Activated B cell treated with CpG ODN at 0.5 μM for 24 hours (primary cell): ENCODE measurements at regions not wholly inside any gene's neighbourhood (a gene's known extent, or its start where the extent isn't known, plus 50 kb on each side); places are given as distances from the start of the nearest gene placed in this dataset.
"Not testable (repeated sequence)": the region's sequence is repeated elsewhere in the genome, so short reads cannot be mapped to it uniquely, and the experiment has no call there.

Experiments
- ATAC-seq: fragments of 200-7000 bp; cut with Tn5 transposase; one replicate; pipeline ENCODE4 v1.10.0; 2021; ENCODE audit warnings: low read depth, mild to moderate bottlenecking, moderate library complexity
- CTCF ChIA-PET: fragments of 350-600 bp; sonication (Branson Sonifier 250); formaldehyde crosslinking; loops from one replicate; lab custom pipeline; 2021; ENCODE audit warnings: antibody characterized with exemption; lab: Charles Lee
- POLR2A ChIA-PET: fragments of 350-600 bp; sonication (Branson Sonifier 250); formaldehyde crosslinking; loops from one replicate; lab custom pipeline; 2021; ENCODE audit warnings: antibody characterized with exemption; lab: Charles Lee
- DNase-seq: peaks from one replicate; pipeline ENCODE4 v3.0.0; 2022
- H3K27ac Mint-ChIP-seq: one replicate; pipeline ENCODE4 v1.8.0; 2020; ENCODE audit warnings: mixed read lengths
- H3K27me3 Mint-ChIP-seq: one replicate; pipeline ENCODE4 v1.8.0; 2021; ENCODE audit warnings: mixed read lengths
- H3K36me3 Mint-ChIP-seq: one replicate; pipeline ENCODE4 v1.8.0; 2021; ENCODE audit warnings: low read depth, mixed read lengths
- H3K4me1 Mint-ChIP-seq: one replicate; pipeline ENCODE4 v1.8.0; 2021; ENCODE audit warnings: mixed read lengths
- H3K4me3 Mint-ChIP-seq: one replicate; pipeline ENCODE4 v1.8.0; 2020; ENCODE audit warnings: mild to moderate bottlenecking, mixed read lengths
- H3K9me3 Mint-ChIP-seq: one replicate; pipeline ENCODE4 v1.8.0; 2020; ENCODE audit warnings: mixed read lengths
- intact Hi-C: fragments of 100-400 bp; cut with micrococcal nuclease; formaldehyde crosslinking; loops from one replicate; pipeline ENCODE4 v1.15.1; 2024
- TF ChIP-seq, protein P1 (sequence below): fragments of 200-600 bp; IDR thresholded peaks from one replicate; pipeline ENCODE4 v1.8.0; 2022; ENCODE audit warnings: antibody characterized with exemption, mild to moderate bottlenecking

DNA sequence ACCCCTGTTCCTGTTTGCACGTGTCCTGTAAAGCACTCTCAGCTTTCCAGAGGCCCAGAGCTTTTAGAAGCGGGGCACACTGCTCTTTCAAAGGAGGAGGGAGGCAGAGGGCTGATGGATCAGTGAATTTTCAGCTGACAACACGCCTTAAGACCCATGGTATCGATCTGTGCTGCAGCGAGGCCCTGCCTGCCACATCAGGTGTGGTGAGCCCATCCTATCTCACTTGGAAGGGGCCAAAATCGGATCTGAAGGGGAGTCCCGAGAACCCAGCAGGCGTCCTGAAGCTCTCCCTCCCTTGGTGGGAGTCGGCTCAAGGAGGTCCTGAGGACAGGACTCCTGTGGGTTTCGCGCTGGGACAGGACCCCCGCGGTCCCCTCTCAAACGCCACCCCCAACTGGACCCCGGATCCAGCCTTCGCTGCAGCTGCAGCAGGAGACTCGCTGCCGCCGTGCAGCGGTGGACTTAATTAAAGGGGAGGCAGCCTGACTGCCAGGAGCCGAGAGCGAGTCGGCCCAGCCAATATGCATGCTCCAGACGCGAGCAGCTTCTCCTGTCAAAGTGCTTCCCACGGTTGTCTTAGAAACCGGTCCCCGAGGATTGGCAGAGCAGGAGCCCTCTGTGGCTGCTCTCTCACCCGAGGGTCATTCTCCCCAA lies 580.0 kb upstream of the ZNF337 start:
- no peak for DNase-seq
- Mint-ChIP-seq H3K27ac (no peak overlapping the region), H3K9me3 (peaks cover 2% of the 10 kb centered on the region), H3K4me3 (no peak overlapping the region), H3K36me3 (no peaks in the 10 kb centered on the region), H3K4me1 (no peaks in the 10 kb centered on the region), H3K27me3 (no peaks in the 10 kb centered on the region)
- TF ChIP-seq, protein P1, sequence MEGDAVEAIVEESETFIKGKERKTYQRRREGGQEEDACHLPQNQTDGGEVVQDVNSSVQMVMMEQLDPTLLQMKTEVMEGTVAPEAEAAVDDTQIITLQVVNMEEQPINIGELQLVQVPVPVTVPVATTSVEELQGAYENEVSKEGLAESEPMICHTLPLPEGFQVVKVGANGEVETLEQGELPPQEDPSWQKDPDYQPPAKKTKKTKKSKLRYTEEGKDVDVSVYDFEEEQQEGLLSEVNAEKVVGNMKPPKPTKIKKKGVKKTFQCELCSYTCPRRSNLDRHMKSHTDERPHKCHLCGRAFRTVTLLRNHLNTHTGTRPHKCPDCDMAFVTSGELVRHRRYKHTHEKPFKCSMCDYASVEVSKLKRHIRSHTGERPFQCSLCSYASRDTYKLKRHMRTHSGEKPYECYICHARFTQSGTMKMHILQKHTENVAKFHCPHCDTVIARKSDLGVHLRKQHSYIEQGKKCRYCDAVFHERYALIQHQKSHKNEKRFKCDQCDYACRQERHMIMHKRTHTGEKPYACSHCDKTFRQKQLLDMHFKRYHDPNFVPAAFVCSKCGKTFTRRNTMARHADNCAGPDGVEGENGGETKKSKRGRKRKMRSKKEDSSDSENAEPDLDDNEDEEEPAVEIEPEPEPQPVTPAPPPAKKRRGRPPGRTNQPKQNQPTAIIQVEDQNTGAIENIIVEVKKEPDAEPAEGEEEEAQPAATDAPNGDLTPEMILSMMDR: no peak
- no peak for ATAC-seq
- intact Hi-C loops: no loop called here
- ChIA-PET POLR2A (no interaction called here), CTCF (no interaction called here)

DNA sequence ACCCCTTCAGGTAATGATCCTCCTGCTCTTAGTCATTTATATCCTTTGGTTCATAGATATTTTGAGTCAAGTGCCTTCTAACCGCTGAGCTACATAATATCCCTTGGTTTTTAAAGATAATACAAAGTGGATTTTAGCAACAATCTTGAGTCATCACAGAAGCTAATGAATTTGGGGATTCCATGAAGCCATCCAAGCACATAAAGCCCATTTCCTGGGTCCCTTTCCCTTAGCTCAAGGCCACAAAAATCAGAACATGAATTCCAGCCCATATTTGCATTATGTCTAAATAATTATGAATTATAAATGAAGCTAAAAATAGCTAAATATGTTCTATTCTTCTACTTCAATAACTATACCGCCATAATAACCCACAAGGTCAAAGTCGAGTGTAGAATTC lies 572.1 kb upstream of the ZNF337 start:
- H3K27me3 Mint-ChIP-seq, H3K4me3 Mint-ChIP-seq, POLR2A ChIA-PET, DNase-seq, H3K4me1 Mint-ChIP-seq, ATAC-seq, H3K27ac Mint-ChIP-seq, H3K36me3 Mint-ChIP-seq, H3K9me3 Mint-ChIP-seq, intact Hi-C loops, CTCF ChIA-PET: not testable (repeated sequence)

DNA sequence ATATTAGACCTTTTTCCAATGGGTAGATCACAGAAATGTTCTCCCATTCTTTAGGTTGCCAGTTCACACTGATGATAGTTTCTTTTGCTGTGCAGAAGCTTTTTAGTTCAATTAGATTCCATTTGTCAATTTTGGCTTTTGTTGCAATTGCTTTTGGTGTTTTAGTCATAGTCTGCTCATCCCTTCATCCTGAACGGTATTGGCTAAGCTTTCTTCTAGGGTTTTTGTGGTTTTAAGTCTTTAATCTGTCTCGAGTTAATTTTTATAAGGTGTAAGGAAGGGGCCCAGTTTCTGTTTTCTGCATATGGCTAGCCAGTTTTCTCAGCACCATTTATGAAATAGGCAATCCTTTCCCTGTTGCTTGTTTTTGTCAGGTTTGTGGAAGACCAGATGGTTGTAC lies 564.3 kb upstream of the ZNF337 start:
- ATAC-seq: not testable (repeated sequence)

DNA sequence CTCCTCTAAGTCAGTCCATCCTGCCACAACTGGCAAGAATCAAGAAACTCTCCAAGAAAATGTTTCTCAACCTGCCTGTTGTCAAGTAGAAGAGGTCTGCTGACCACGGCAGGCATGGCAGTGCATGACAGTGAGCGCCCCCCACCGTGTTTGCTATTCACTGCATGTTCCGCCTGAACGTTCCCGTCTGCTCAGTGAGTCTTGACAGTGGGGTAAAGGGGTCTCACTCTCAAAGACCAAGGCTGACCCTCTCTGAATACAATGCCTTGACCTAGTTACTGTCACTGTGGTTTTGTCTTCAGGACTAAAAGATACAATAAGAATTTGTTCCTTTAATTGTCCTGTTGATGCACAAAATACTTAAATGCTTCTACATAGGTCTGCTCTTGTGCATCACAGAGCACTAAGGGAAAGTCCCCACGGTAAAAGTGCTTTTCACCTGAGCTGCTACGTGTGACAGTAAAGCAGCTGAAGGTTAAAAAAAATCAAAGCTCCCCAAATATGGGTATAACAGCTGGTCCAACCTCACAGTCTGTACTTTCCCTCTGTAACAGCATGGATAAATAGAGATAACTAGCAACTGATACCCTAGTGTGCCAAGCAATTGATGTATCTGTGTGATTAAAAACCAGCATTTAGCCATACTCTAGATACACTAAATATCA lies 555.8 kb upstream of the ZNF337 start:
- H3K4me3 Mint-ChIP-seq, ATAC-seq, DNase-seq, H3K9me3 Mint-ChIP-seq, H3K27ac Mint-ChIP-seq, H3K36me3 Mint-ChIP-seq, POLR2A ChIA-PET, H3K4me1 Mint-ChIP-seq, CTCF ChIA-PET, H3K27me3 Mint-ChIP-seq, intact Hi-C loops: not testable (repeated sequence)

More for the DNA sequence above, 564.3 kb upstream of the ZNF337 start:
- H3K36me3 Mint-ChIP-seq, CTCF ChIA-PET, H3K4me3 Mint-ChIP-seq, H3K27ac Mint-ChIP-seq, DNase-seq, H3K4me1 Mint-ChIP-seq, H3K9me3 Mint-ChIP-seq, POLR2A ChIA-PET, intact Hi-C loops, H3K27me3 Mint-ChIP-seq: not testable (repeated sequence)

DNA sequence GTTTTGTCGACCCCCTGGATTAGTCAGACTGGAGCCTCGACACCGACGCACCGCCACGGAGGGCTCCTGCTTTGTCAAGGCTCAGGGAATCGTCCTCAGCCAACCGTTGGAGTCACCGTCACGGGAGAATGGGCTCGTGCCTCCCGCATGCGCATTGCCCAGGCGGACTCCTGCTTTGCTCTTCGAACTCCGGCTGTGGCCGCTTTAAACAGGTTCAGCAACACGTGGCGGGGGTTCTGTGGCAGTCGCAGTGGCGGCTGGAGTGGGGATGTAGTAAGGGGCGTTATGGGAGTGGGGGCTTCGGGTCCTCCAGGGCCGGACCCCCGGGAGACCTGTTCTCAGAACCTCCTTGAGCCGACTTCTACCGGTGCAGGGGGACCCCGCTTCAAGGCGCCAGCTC lies 554.7 kb upstream of the ZNF337 start:
- H3K9me3 Mint-ChIP-seq, DNase-seq, CTCF ChIA-PET, H3K4me1 Mint-ChIP-seq, H3K27ac Mint-ChIP-seq, intact Hi-C loops, ATAC-seq, H3K4me3 Mint-ChIP-seq, POLR2A ChIA-PET, H3K27me3 Mint-ChIP-seq, H3K36me3 Mint-ChIP-seq: not testable (repeated sequence)

DNA sequence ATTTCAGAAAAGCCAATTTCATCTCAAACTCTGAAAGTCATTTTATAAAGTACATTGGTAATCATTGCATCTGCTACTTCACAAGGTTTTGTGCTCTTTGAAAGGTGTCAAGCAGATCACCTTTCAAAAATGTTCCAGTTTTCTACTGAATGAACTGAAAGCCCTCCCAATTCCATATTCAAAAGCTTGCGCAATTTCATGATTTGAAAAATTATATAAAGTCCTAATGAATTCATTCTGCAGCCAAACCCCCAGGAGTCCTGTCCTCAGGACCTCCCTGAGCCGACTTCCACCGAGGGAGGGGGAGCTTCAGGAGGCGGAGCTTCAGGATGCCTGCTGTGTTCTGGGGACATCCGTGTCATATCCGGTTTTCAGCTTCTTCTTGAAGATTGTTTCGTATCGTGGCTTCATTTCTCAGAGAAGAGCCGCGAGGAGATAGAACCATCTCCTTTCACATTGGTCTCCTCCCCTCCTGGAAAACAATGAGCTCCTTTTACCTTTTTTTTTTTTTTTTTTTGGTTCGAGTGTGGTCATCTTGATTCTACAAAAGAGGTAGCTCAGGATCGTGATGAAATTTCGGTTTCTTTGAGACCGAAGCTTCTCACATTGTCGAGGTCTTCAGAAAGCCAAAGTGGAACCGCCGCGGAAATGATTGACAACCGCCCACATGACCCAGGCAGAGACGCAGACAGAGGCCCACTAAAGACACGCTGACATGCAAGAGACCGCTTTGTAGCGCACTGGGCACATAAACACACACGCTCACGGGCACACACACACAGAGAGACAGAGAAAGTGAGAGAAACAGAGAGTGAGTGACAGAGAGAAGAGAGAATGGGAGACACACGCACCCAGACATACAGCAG lies 553.8 kb upstream of the ZNF337 start:
- H3K4me3 Mint-ChIP-seq, CTCF ChIA-PET, H3K4me1 Mint-ChIP-seq, DNase-seq, ATAC-seq, H3K36me3 Mint-ChIP-seq, H3K27me3 Mint-ChIP-seq, H3K27ac Mint-ChIP-seq, intact Hi-C loops, H3K9me3 Mint-ChIP-seq, POLR2A ChIA-PET: not testable (repeated sequence)

DNA sequence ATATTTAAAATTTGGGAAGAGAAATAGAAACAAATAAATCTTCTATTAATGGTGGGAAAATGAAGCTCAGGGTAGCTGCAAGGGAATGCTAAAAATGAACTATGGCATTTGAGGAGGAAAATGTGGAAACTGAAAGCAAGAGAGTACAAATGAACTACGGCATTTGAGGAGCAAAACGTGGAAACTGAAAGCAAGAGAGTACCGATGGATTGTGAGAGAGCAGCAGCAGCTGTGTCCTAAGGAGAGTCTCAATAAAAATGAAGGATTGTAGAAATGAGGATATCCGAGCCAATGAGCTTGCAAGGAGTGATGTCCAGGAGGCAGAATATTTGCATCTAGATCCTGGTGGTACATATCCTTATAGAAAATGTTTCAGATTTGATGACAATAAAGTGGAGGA lies 547.1 kb upstream of the ZNF337 start:
- Mint-ChIP-seq H3K27ac (no peak overlapping the region), H3K27me3 (no peaks in the 10 kb centered on the region), H3K9me3 (peaks cover 13% of the 10 kb centered on the region), H3K36me3 (no peaks in the 10 kb centered on the region), H3K4me1 (no peaks in the 10 kb centered on the region), H3K4me3 (no peak overlapping the region)
- no peak for DNase-seq
- ChIA-PET POLR2A (no interaction called here), CTCF (no interaction called here)
- TF ChIP-seq, protein P1: no peak
- no peak for ATAC-seq
- intact Hi-C loops: no loop called here

DNA sequence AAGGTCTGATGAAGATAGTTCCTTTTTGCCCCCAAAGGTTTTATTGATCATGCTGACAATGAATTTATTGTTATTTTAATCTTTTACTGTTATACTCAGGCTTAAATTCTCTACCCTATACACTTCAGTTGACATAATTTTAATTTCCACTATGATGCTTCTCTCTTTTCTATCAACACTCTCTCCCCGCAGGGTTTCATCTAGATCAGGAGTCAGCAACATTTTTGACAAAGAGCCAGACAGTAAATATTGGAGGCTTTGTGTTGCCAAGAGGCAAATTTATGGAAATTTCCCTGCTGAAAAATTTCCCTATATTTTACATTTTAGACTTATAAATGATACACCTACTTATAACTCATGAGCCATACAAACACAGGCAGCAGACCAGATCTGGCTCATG lies 524.0 kb upstream of the ZNF337 start:
- intact Hi-C loops, POLR2A ChIA-PET, H3K27ac Mint-ChIP-seq, H3K4me3 Mint-ChIP-seq, H3K36me3 Mint-ChIP-seq, ATAC-seq, H3K9me3 Mint-ChIP-seq, H3K27me3 Mint-ChIP-seq, DNase-seq, H3K4me1 Mint-ChIP-seq, CTCF ChIA-PET: not testable (repeated sequence)

DNA sequence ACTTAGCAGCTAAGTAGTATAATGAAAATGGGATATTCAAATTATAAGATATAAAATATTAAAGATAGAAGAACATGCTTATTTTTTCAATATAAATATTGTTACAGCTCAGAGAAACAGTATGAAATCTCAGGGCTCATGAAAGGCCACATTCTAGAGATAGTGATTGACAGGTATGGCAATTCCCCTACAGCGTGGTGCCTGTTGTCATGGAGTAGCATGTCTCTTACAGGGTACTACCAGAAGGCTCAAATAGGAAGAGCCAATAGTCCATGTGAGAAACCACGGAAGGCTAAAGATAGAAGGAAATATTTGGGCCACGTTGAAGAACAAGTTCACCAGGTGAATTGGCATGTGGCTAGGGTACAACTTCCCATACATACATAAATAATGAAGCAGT lies 522.9 kb upstream of the ZNF337 start:
- H3K4me1 Mint-ChIP-seq, H3K27ac Mint-ChIP-seq, POLR2A ChIA-PET, ATAC-seq, CTCF ChIA-PET, H3K9me3 Mint-ChIP-seq, H3K4me3 Mint-ChIP-seq, DNase-seq, H3K27me3 Mint-ChIP-seq, H3K36me3 Mint-ChIP-seq, intact Hi-C loops: not testable (repeated sequence)
